ENCODE measurements at regions not wholly inside any gene's neighbourhood (a gene's known extent, or its start where the extent isn't known, plus 50 kb on each side); places are given as distances from the start of the nearest gene placed in this dataset.

DNA sequence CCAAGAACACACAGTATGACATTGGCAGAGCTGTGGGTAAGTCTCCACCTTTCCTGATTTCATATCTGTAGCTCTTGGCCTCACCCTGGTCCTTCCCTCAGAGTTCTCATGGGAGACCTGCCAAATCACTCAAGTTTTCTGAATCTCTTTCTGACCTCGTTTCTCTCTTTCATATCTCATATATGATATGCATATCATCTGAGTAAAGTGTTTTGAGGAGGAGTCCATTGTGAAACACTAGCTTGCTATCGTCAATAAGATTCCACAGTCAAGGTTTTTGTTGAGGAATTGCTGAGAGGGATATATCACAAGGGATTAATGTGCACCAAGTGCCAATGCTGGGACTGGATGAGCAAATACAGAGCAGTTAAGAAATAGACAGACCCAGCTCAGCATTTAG lies 739.2 kb downstream of the BRINP1 start:
- no peak for DNase-seq (ENCODE audit: low read depth)
- no peak for TF ChIP-seq POLR2A (IDR thresholded peaks at IDR 0.05; ENCODE audit: extremely low read depth, insufficient read length)
- no peak for TF ChIP-seq CTCF (IDR thresholded peaks at IDR 0.05; ENCODE audit: low read depth, low read length)
- no peak for TF ChIP-seq MYC (IDR thresholded peaks at IDR 0.05; ENCODE audit: low read depth, low read length)
- TF ChIP-seq, protein P1, sequence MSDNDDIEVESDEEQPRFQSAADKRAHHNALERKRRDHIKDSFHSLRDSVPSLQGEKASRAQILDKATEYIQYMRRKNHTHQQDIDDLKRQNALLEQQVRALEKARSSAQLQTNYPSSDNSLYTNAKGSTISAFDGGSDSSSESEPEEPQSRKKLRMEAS (IDR thresholded peaks at IDR 0.05; ENCODE audit: low read depth, low read length) = no peak
- H3K4me3 ChIP-seq (ENCODE audit: low read depth, low read length) = no peak overlapping the region

DNA sequence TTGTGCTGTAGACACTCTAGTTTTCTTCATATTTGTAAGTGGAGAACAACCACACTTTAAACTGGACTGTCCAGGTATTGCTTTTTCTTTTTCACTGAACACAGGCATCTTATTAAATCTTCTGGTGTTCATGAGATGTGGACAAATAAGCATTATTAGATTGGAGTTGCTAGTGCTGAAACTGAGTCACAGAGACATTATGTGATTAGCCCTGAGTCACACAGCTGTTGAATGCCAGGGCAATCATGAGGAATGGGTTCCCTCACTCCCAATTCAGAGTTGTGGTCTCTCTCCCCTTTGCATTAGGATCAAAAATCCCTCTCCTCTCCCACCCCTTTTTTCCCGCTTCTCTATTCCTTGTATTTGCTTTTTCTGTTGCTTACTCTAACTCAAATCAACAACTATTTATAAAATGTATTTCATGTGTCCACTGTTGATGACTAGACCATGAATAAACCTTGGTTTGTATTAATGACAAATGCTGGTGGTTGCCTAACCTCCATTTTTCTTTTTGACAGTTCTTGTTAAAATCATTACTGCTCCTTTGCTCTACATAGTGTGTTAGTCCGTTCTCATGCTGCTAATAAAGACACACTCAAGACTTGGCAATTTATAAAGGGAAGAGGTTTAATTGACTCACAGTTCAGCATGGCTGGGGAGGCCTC lies 738.2 kb downstream of the BRINP1 start:
- no peak for DNase-seq (ENCODE audit: low read depth)
- no peak for TF ChIP-seq MYC (IDR thresholded peaks at IDR 0.05; ENCODE audit: low read depth, low read length)
- TF ChIP-seq, protein P1 (IDR thresholded peaks at IDR 0.05; ENCODE audit: low read depth, low read length) = no peak
- TF ChIP-seq CTCF (IDR thresholded peaks at IDR 0.05; ENCODE audit: low read depth, low read length) = no peak
- TF ChIP-seq POLR2A (IDR thresholded peaks at IDR 0.05; ENCODE audit: extremely low read depth, insufficient read length) = no peak
- H3K4me3 ChIP-seq (ENCODE audit: low read depth, low read length) = no peak overlapping the region

DNA sequence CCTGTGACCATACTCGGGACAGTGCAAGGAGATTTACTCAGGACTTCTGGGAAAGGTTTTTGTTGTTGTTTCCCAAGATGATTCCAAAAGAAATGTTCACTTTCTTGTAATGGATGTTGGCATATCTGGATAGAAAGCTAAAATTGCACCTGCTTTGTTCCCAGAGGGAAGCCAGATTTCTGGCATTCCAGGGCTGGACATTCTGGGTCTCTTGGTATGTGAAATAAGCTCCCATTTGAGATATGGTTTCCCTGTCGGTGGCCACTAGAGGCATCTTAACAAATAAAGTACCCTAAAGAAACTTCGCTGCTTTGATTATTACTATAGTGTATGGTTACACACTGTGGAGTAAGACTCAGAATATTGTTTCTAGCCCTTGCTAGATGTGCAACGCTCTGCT lies 737.3 kb downstream of the BRINP1 start:
- no peak for TF ChIP-seq MYC (IDR thresholded peaks at IDR 0.05; ENCODE audit: low read depth, low read length)
- TF ChIP-seq POLR2A (IDR thresholded peaks at IDR 0.05; ENCODE audit: extremely low read depth, insufficient read length) = no peak
- TF ChIP-seq CTCF (IDR thresholded peaks at IDR 0.05; ENCODE audit: low read depth, low read length) = no peak
- TF ChIP-seq, protein P1 (IDR thresholded peaks at IDR 0.05; ENCODE audit: low read depth, low read length) = no peak
- no peak for DNase-seq (ENCODE audit: low read depth)
- no peak overlapping the region for H3K4me3 ChIP-seq (ENCODE audit: low read depth, low read length)

DNA sequence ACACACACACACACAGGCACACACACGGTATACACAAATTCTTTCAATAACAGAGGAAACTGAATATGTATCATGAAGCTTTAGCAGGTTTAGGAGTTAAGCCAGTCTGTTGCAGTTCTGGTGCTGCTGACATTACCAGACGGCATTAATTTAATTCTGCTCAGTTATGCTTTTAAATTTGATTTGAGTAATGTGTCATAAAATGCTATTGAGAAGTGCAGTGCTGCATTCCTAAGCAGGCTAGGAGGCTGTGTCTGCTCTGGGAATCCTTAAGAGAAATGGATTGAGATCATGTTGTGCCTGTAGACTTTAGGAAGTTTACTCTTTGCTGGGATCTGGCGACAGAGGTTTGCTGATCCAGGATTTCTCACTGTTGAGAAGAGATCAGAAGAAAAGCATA lies 733.8 kb downstream of the BRINP1 start:
- TF ChIP-seq MYC (IDR thresholded peaks at IDR 0.05; ENCODE audit: low read depth, low read length) = no peak
- TF ChIP-seq, protein P1 (IDR thresholded peaks at IDR 0.05; ENCODE audit: low read depth, low read length) = no peak
- TF ChIP-seq POLR2A (IDR thresholded peaks at IDR 0.05; ENCODE audit: extremely low read depth, insufficient read length) = no peak
- no peak for TF ChIP-seq CTCF (IDR thresholded peaks at IDR 0.05; ENCODE audit: low read depth, low read length)
- no peak for DNase-seq (ENCODE audit: low read depth)
- H3K4me3 ChIP-seq (ENCODE audit: low read depth, low read length) = no peak overlapping the region

DNA sequence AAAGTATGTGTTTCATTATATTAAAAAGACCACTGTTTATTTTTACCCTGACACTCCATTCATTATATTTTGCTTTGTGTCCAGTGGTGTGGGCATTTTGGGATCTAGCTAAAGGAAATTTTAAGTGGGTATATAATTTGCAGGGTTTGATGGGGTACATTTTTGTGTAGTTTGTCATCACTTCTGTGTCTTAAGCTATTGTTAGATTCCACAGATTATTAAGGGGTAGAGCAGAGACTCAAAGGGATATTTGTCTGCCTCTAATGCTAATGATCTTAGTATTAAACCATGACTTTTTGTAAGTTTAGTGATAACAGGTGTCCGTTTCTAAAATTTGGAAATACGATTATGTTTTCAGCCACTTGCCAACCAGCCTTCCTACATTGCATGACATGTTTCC lies 731.6 kb downstream of the BRINP1 start:
- no peak overlapping the region for H3K4me3 ChIP-seq (ENCODE audit: low read depth, low read length)
- no peak for TF ChIP-seq MYC (IDR thresholded peaks at IDR 0.05; ENCODE audit: low read depth, low read length)
- TF ChIP-seq, protein P1 (IDR thresholded peaks at IDR 0.05; ENCODE audit: low read depth, low read length) = no peak
- TF ChIP-seq CTCF (IDR thresholded peaks at IDR 0.05; ENCODE audit: low read depth, low read length) = no peak
- no peak for TF ChIP-seq POLR2A (IDR thresholded peaks at IDR 0.05; ENCODE audit: extremely low read depth, insufficient read length)
- no peak for DNase-seq (ENCODE audit: low read depth)
